ENCODE measurements at regions not wholly inside any gene's neighbourhood (a gene's known extent, or its start where the extent isn't known, plus 50 kb on each side); places are given as distances from the start of the nearest gene placed in this dataset.

- TF ChIP-seq, protein P1, sequence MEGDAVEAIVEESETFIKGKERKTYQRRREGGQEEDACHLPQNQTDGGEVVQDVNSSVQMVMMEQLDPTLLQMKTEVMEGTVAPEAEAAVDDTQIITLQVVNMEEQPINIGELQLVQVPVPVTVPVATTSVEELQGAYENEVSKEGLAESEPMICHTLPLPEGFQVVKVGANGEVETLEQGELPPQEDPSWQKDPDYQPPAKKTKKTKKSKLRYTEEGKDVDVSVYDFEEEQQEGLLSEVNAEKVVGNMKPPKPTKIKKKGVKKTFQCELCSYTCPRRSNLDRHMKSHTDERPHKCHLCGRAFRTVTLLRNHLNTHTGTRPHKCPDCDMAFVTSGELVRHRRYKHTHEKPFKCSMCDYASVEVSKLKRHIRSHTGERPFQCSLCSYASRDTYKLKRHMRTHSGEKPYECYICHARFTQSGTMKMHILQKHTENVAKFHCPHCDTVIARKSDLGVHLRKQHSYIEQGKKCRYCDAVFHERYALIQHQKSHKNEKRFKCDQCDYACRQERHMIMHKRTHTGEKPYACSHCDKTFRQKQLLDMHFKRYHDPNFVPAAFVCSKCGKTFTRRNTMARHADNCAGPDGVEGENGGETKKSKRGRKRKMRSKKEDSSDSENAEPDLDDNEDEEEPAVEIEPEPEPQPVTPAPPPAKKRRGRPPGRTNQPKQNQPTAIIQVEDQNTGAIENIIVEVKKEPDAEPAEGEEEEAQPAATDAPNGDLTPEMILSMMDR (IDR thresholded peaks at IDR 0.05), result no peak
- TF ChIP-seq EP300 (IDR thresholded peaks at IDR 0.05), result no peak
Observed at GRCh38 chr9:89902450-89903140, 297.8 kb downstream of the GADD45G start.

All from gastroesophageal sphincter (tissue), 3 donors.